SU-DHL-6 (cell line): ENCODE measurements at regions not wholly inside any gene's neighbourhood (a gene's known extent, or its start where the extent isn't known, plus 50 kb on each side); places are given as distances from the start of the nearest gene placed in this dataset.

Experiments
- H2AFZ ChIP-seq: fragments of 200-600 bp; sonication (generic); 2 replicates; pipeline ENCODE4 v1.6.1; 2014; ENCODE audit warnings: low read depth, mild to moderate bottlenecking, moderate library complexity, mixed read lengths, antibody characterized with exemption, low read length; ENCODE audit not compliant: severe bottlenecking
- H3F3A ChIP-seq: fragments of 200-600 bp; shearing (Covaris generic); 2 replicates; pipeline ENCODE4 v1.6.0; 2016; ENCODE audit warnings: antibody characterized with exemption, mild to moderate bottlenecking; ENCODE audit not compliant: insufficient read depth
- H3K27ac ChIP-seq: fragments of 200-600 bp; sonication (generic); 2 replicates; pipeline ENCODE4 v1.5.1; 2016; ENCODE audit warnings: low read depth, mild to moderate bottlenecking, low read length, moderate library complexity, mixed read lengths
- H3K27me3 ChIP-seq: fragments of 200-600 bp; sonication (generic), shearing (Covaris generic); 2 replicates; pipeline ENCODE4 v1.6.0; 2014; ENCODE audit warnings: mild to moderate bottlenecking, low read length
- H3K36me3 ChIP-seq: fragments of 200-600 bp; sonication (generic); 2 replicates; pipeline ENCODE4 v1.6.1; 2014; ENCODE audit warnings: mild to moderate bottlenecking, low read length, mixed read lengths
- H3K4me2 ChIP-seq: fragments of 300-600, 200-600 bp; shearing (Covaris generic), sonication (generic); 2 replicates; pipeline ENCODE4 v1.6.0; 2014; ENCODE audit warnings: low read length, low read depth, mild to moderate bottlenecking; ENCODE audit not compliant: poor library complexity, severe bottlenecking
- H3K4me3 ChIP-seq: fragments of 200-600 bp; sonication (generic); 2 replicates; pipeline ENCODE4 v1.5.1; 2014; ENCODE audit warnings: antibody characterized with exemption, low read length, mild to moderate bottlenecking, mixed read lengths; ENCODE audit not compliant: insufficient read depth, poor library complexity, severe bottlenecking
- H3K79me2 ChIP-seq: fragments of 200-600 bp; sonication (generic); 2 replicates; pipeline ENCODE4 v1.6.1; 2014; ENCODE audit warnings: mild to moderate bottlenecking, low read length, moderate library complexity; ENCODE audit not compliant: insufficient read depth
- H3K9ac ChIP-seq: fragments of 200-600 bp; sonication (generic); 2 replicates; pipeline ENCODE4 v1.7.0; 2014; ENCODE audit warnings: mild to moderate bottlenecking, low read length
- H3K9me2 ChIP-seq: fragments of 200-600 bp; sonication (generic); replicated peaks from 2 replicates; pipeline ENCODE4 v1.6.1; 2014; ENCODE audit warnings: low read length; ENCODE audit not compliant: insufficient read depth
- H3K9me3 ChIP-seq: fragments of 200-600 bp; sonication (generic); 2 replicates; pipeline ENCODE4 v1.6.1; 2014; ENCODE audit warnings: low read length, mixed read lengths; ENCODE audit not compliant: insufficient read depth
- H4K20me1 ChIP-seq: fragments of 200-600 bp; sonication (generic); 2 replicates; pipeline ENCODE4 v1.6.1; 2014; ENCODE audit warnings: low read depth, mild to moderate bottlenecking, antibody characterized with exemption, low read length, moderate library complexity, mixed read lengths
- CTCF ChIP-seq: fragments of 200-600 bp; sonication (generic); IDR thresholded peaks from one replicate; pipeline ENCODE4 v1.5.1; 2017; ENCODE audit warnings: antibody characterized with exemption, mild to moderate bottlenecking, low read length, moderate library complexity; ENCODE audit not compliant: insufficient read depth, poor library complexity, severe bottlenecking
- EZH2phosphoT487 ChIP-seq: fragments of 200-600 bp; sonication (generic), shearing (Covaris generic); conservative IDR thresholded peaks from 2 replicates; pipeline ENCODE4 v1.6.1; 2018; ENCODE audit warnings: mild to moderate bottlenecking, antibody characterized with exemption, low read length, moderate library complexity, mixed read lengths

- Histone ChIP-seq H3K36me3 (no peaks in the 10 kb centered on the region), H3F3A (no peaks in the 10 kb centered on the region), H3K27ac (no peak overlapping the region), H3K4me3 (no peak overlapping the region), H3K4me2 (no peak overlapping the region), H3K27me3 (no peaks in the 10 kb centered on the region), H3K9me3 (no peaks in the 10 kb centered on the region), H2AFZ (no peak overlapping the region), H3K9me2 (no peaks in the 10 kb centered on the region), H3K79me2 (no peaks in the 10 kb centered on the region), H4K20me1 (no peaks in the 10 kb centered on the region), H3K9ac (no peak overlapping the region)
- TF ChIP-seq EZH2phosphoT487 (no peak), CTCF (no peak)
Observed at GRCh38 chr21:43337901-43338655, 88.9 kb downstream of the SIK1 start.

- Histone ChIP-seq H3K27me3 (no peaks in the 10 kb centered on the region), H3K9me3 (no peaks in the 10 kb centered on the region), H3K9me2 (no peaks in the 10 kb centered on the region), H4K20me1 (no peaks in the 10 kb centered on the region), H2AFZ (no peak overlapping the region), H3F3A (no peaks in the 10 kb centered on the region), H3K4me3 (no peak overlapping the region), H3K4me2 (no peak overlapping the region), H3K27ac (no peak overlapping the region), H3K9ac (no peak overlapping the region), H3K79me2 (no peaks in the 10 kb centered on the region), H3K36me3 (no peaks in the 10 kb centered on the region)
- no peak for TF ChIP-seq EZH2phosphoT487
- TF ChIP-seq CTCF = no peak
Observed at GRCh38 chr21:43335119-43335518, 91.8 kb downstream of the SIK1 start.

- H3K9me2 ChIP-seq = no peaks in the 10 kb centered on the region
- no peak overlapping the region for H3K27ac ChIP-seq
- H3K9ac ChIP-seq = no peak overlapping the region
- H3K4me3 ChIP-seq = no peak overlapping the region
- no peaks in the 10 kb centered on the region for H3F3A ChIP-seq
- no peak overlapping the region for H2AFZ ChIP-seq
- no peaks in the 10 kb centered on the region for H3K79me2 ChIP-seq
- no peaks in the 10 kb centered on the region for H3K27me3 ChIP-seq
- no peak for TF ChIP-seq EZH2phosphoT487
- H3K9me3 ChIP-seq = no peaks in the 10 kb centered on the region
- H4K20me1 ChIP-seq = no peaks in the 10 kb centered on the region
- H3K36me3 ChIP-seq = no peaks in the 10 kb centered on the region
- no peak overlapping the region for H3K4me2 ChIP-seq
Observed at GRCh38 chr21:43334214-43334958, 92.5 kb downstream of the SIK1 start.
